SK-N-SH (cell line): ENCODE measurements at regions not wholly inside any gene's neighbourhood (a gene's known extent, or its start where the extent isn't known, plus 50 kb on each side); places are given as distances from the start of the nearest gene placed in this dataset.

ENCODE experiments used
- CTCF ChIA-PET: fragments of 300-600, 350-600 bp; formaldehyde crosslinking; extraction: SDS; loops from one replicate; lab custom pipeline; 2021; lab: Yijun Ruan, JAX
- POLR2A ChIA-PET: fragments of 350-600 bp; sonication (Branson Sonifier 250); formaldehyde crosslinking; extraction: SDS; loops from one replicate; lab custom pipeline; 2020; ENCODE audit warnings: antibody characterized with exemption, inconsistent platforms; lab: Yijun Ruan, JAX
- DNase-seq: peaks from one replicate; pipeline ENCODE4 v3.0.0; 2012
- H2AFZ ChIP-seq: fragments of 200-600 bp; sonication (generic); 2 replicates; pipeline ENCODE4 v1.8.1; 2016; ENCODE audit warnings: antibody characterized with exemption, mild to moderate bottlenecking, low read depth
- H3F3A ChIP-seq: fragments of 200-600 bp; sonication (generic); replicated peaks from 2 replicates; pipeline ENCODE3; 2016; ENCODE audit warnings: antibody characterized with exemption, mild to moderate bottlenecking; ENCODE audit not compliant: insufficient read depth
- H3K27ac ChIP-seq, 2 experiments: fragments of 200-500 bp in 1 of 2; fragments of 200-600 bp in 1 of 2; sonication (Bioruptor generic) in 1 of 2; sonication (generic), shearing (Covaris generic) in 1 of 2; 2 replicates each; pipeline versions ENCODE4 v1.5.1 to v1.6.1; 2014 to 2016; ENCODE audit warnings: low read depth in 2 of 2, inconsistent platforms in 1 of 2, low read length in 1 of 2, mild to moderate bottlenecking in 1 of 2, mixed read lengths in 1 of 2
- H3K27me3 ChIP-seq: fragments of 200-600 bp; sonication (generic), shearing (Covaris generic); 2 replicates; pipeline ENCODE4 v1.6.1; 2016; ENCODE audit warnings: mixed run types; ENCODE audit not compliant: insufficient read depth
- H3K36me3 ChIP-seq, 2 experiments: fragments of 200-500 bp in 1 of 2; fragments of 200-600 bp in 1 of 2; sonication (Bioruptor generic) in 1 of 2; sonication (generic) in 1 of 2; replicated peaks in 1 of 2; 2 replicates each; pipeline versions ENCODE3 to v1.5.1; 2014 to 2016; ENCODE audit warnings: low read length in 1 of 2, mild to moderate bottlenecking in 1 of 2; ENCODE audit not compliant: insufficient read depth in 2 of 2, control insufficient read depth in 1 of 2
- H3K4me1 ChIP-seq, 2 experiments: fragments of 200-500 bp in 1 of 2; fragments of 200-600 bp in 1 of 2; sonication (Bioruptor generic) in 1 of 2; sonication (generic), shearing (Covaris generic) in 1 of 2; 2 replicates each; pipeline versions ENCODE4 v1.5.1 to v1.6.1; 2014 to 2016; ENCODE audit warnings: low read depth in 1 of 2, low read length in 1 of 2, mixed run types in 1 of 2; ENCODE audit not compliant: insufficient read depth in 2 of 2, control insufficient read depth in 1 of 2
- H3K4me2 ChIP-seq: fragments of 200-600 bp; sonication (generic), shearing (Covaris generic); 2 replicates; pipeline ENCODE4 v1.6.1; 2017; ENCODE audit warnings: mixed run types
- H3K4me3 ChIP-seq, 2 experiments: fragments of 200-500 bp in 1 of 2; fragments of 200-600 bp in 1 of 2; sonication (Bioruptor generic) in 1 of 2; sonication (generic), shearing (Covaris generic) in 1 of 2; 2 replicates each; pipeline versions ENCODE4 v1.5.1 to v1.8.1; 2014 to 2016; ENCODE audit warnings: low read depth in 2 of 2, inconsistent platforms in 1 of 2, low read length in 1 of 2, mild to moderate bottlenecking in 1 of 2, mixed read lengths in 1 of 2, moderate library complexity in 1 of 2
- H3K79me2 ChIP-seq: fragments of 200-600 bp; sonication (generic); 2 replicates; pipeline ENCODE4 v1.8.1; 2017; ENCODE audit warnings: mild to moderate bottlenecking; ENCODE audit not compliant: insufficient read depth
- H3K9ac ChIP-seq: fragments of 200-600 bp; sonication (generic); 2 replicates; pipeline ENCODE4 v1.6.1; 2017; ENCODE audit warnings: mixed run types
- H3K9me2 ChIP-seq: fragments of 200-600 bp; sonication (generic); 2 replicates; pipeline ENCODE4 v1.6.1; 2017; ENCODE audit warnings: mixed run types
- H3K9me3 ChIP-seq: fragments of 200-600 bp; sonication (generic); 2 replicates; pipeline ENCODE4 v1.6.1; 2017; ENCODE audit warnings: mixed run types, mild to moderate bottlenecking, moderate library complexity
- H4K20me1 ChIP-seq: fragments of 200-600 bp; sonication (generic); 2 replicates; pipeline ENCODE4 v1.6.1; 2017; ENCODE audit warnings: mild to moderate bottlenecking, mixed run types; ENCODE audit not compliant: insufficient read depth
- EP300 ChIP-seq, 2 experiments: IDR thresholded peaks; 2 replicates each; pipeline versions ENCODE4 v1.4.0 to v1.6.1; 2012; ENCODE audit warnings: borderline replicate concordance in 1 of 2, low read depth in 1 of 2, low read length in 1 of 2
- FOSL2 ChIP-seq: IDR thresholded peaks from 2 replicates; pipeline ENCODE4 v1.4.0; 2012; ENCODE audit warnings: low read depth, mild to moderate bottlenecking, moderate library complexity, borderline replicate concordance
- FOXJ3 ChIP-seq: sonication (generic); formaldehyde crosslinking; IDR thresholded peaks from 2 replicates; pipeline ENCODE4 v1.5.1; 2020; ENCODE audit warnings: mild to moderate bottlenecking, missing genetic modification reagents
- GABPA ChIP-seq: IDR thresholded peaks from 2 replicates; pipeline ENCODE4 v1.4.0; 2012; ENCODE audit warnings: low read depth, mild to moderate bottlenecking
- GATA2 ChIP-seq: sonication (generic); formaldehyde crosslinking; IDR thresholded peaks from 2 replicates; pipeline ENCODE4 v1.5.0; 2020; ENCODE audit warnings: mild to moderate bottlenecking, missing genetic modification reagents
- IRF3 ChIP-seq: fragments of 150-350 bp; IDR thresholded peaks from 2 replicates; pipeline ENCODE4 v1.6.1; 2016; ENCODE audit warnings: mild to moderate bottlenecking, low read depth, low read length
- JUND ChIP-seq: IDR thresholded peaks from 2 replicates; pipeline ENCODE4 v1.4.0; 2012
- MAX ChIP-seq: IDR thresholded peaks from 2 replicates; pipeline ENCODE4 v1.4.0; 2012; ENCODE audit warnings: low read depth
- NFIC ChIP-seq: IDR thresholded peaks from 2 replicates; pipeline ENCODE4 v1.4.0; 2012; ENCODE audit warnings: borderline replicate concordance
- NRF1 ChIP-seq: IDR thresholded peaks from 2 replicates; pipeline ENCODE4 v1.6.1; 2012; ENCODE audit warnings: low read depth, mild to moderate bottlenecking, low read length
- POLR2AphosphoS5 ChIP-seq: IDR thresholded peaks from 2 replicates; pipeline ENCODE4 v1.6.1; 2012; ENCODE audit warnings: low read depth, low read length
- RAD21 ChIP-seq: IDR thresholded peaks from 2 replicates; pipeline ENCODE4 v1.6.1; 2012; ENCODE audit warnings: mild to moderate bottlenecking, low read length
- SIN3A ChIP-seq: IDR thresholded peaks from 2 replicates; pipeline ENCODE4 v1.6.1; 2012; ENCODE audit warnings: low read depth, mild to moderate bottlenecking, low read length, moderate library complexity, borderline replicate concordance
- TAF1 ChIP-seq: IDR thresholded peaks from 2 replicates; pipeline ENCODE4 v1.6.1; 2012; ENCODE audit warnings: low read depth, mild to moderate bottlenecking, low read length, moderate library complexity, borderline replicate concordance
- TEAD4 ChIP-seq: IDR thresholded peaks from 2 replicates; pipeline ENCODE4 v1.4.0; 2012; ENCODE audit warnings: mild to moderate bottlenecking, borderline replicate concordance; ENCODE audit not compliant: insufficient read depth
- USF1 ChIP-seq: IDR thresholded peaks from 2 replicates; pipeline ENCODE4 v1.4.0; 2012; ENCODE audit warnings: low read depth, borderline replicate concordance
- WGBS: methylation state at CpG from one replicate; pipeline ENCODE4 v1.1.6; 2017; ENCODE audit warnings: low lambda C conversion rate; 5-methylcytosine and 5-hydroxymethylcytosine counted together
- TF ChIP-seq, protein P1 (sequence below): fragments of 200-600 bp; sonication (generic); IDR thresholded peaks from 2 replicates; pipeline ENCODE4 v1.6.1; 2017; ENCODE audit warnings: antibody characterized with exemption, mild to moderate bottlenecking, moderate library complexity
- TF ChIP-seq, protein P2 (sequence below): IDR thresholded peaks from 2 replicates; pipeline ENCODE4 v1.4.0; 2012; ENCODE audit warnings: low read depth, borderline replicate concordance

GRCh38 chr4:59455751-59456150 lies 1744.4 kb upstream of the ADGRL3 start:
- no peaks in the 10 kb centered on the region for H3K79me2 ChIP-seq
- no peak for DNase-seq
- H3K9ac ChIP-seq, result no peak overlapping the region
- TF ChIP-seq USF1, result no peak
- no peak for TF ChIP-seq SIN3A
- TF ChIP-seq GABPA, result no peak
- no peak for TF ChIP-seq FOXJ3 (CRISPR knock-in tag)
- no peak for TF ChIP-seq TEAD4
- no peaks in the 10 kb centered on the region for H3K36me3 ChIP-seq
- H3K27ac ChIP-seq, result no peak overlapping the region
- H3K4me1 ChIP-seq, result no peaks in the 10 kb centered on the region
- H2AFZ ChIP-seq, result no peak overlapping the region
- ChIA-PET CTCF (no interaction called here), POLR2A (no interaction called here)
- no peaks in the 10 kb centered on the region for H3F3A ChIP-seq
- H3K27me3 ChIP-seq, result no peaks in the 10 kb centered on the region
- no peak overlapping the region for H3K4me2 ChIP-seq
- H3K9me2 ChIP-seq, result no peaks in the 10 kb centered on the region
- no peaks in the 10 kb centered on the region for H3K9me3 ChIP-seq
- H3K4me3 ChIP-seq, result no peak overlapping the region
- no peaks in the 10 kb centered on the region for H4K20me1 ChIP-seq

- no peak for DNase-seq
- 20% methylated on average over 4 of the region's 4 CpGs for WGBS
- ChIA-PET POLR2A (no interaction called here), CTCF (interaction anchor here (0.6 kb wide), 1 partner anchor 24 kb away, joined by 4 read pairs; no protein-coding TSS in a partner anchor)
- Histone ChIP-seq H3K4me3 (no peak overlapping the region), H2AFZ (no peak overlapping the region), H3F3A (no peaks in the 10 kb centered on the region), H3K36me3 (no peaks in the 10 kb centered on the region), H3K9ac (no peak overlapping the region), H3K27me3 (no peaks in the 10 kb centered on the region), H3K27ac (no peak overlapping the region), H3K9me3 (no peaks in the 10 kb centered on the region), H3K4me2 (no peak overlapping the region), H3K79me2 (no peaks in the 10 kb centered on the region), H4K20me1 (no peaks in the 10 kb centered on the region), H3K4me1 (no peaks in the 10 kb centered on the region), H3K9me2 (no peaks in the 10 kb centered on the region)
- TF ChIP-seq JUND, result no peak
These were observed 1742.5 kb upstream of the ADGRL3 start for GRCh38 chr4:59457576-59457975.

DNA sequence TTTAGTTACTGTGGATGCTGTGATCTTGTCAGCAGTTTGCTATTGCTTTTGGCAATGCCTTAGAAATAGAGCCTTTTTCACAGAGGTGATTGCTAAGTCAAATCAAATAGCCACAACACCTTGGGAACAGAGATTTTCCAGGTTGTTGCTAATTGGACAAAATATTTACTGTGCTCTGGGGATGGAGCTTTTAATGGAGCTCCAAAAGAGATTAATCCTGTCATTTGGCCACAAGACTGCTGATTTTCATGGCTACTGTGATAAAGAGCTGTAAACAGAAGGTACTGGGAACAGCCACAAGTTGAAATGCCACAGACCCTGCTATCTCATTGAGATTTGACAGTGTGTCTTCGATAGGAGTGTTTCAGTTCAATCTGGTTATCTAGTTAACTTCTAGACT lies 1715.2 kb upstream of the ADGRL3 start:
- peak; percentile 20 for DNase-seq
- H3K4me1 ChIP-seq, result no peaks in the 10 kb centered on the region
- no peaks in the 10 kb centered on the region for H4K20me1 ChIP-seq
- WGBS, result 9% methylated on average over 1 of the region's 1 CpG
- no peaks in the 10 kb centered on the region for H3K36me3 ChIP-seq
- peaks cover 3% of the 10 kb centered on the region; the same call in 1 of the 2 replicates for H3K9me3 ChIP-seq
- H2AFZ ChIP-seq, result no peak overlapping the region
- H3K27ac ChIP-seq, result no peak overlapping the region; a peak in 1 of 4 replicates
- H3K4me2 ChIP-seq, result no peak overlapping the region
- H3K27me3 ChIP-seq, result no peaks in the 10 kb centered on the region
- ChIA-PET CTCF (no interaction called here), POLR2A (no interaction called here)
- H3F3A ChIP-seq, result no peaks in the 10 kb centered on the region
- no peaks in the 10 kb centered on the region for H3K79me2 ChIP-seq
- H3K4me3 ChIP-seq, result no peak overlapping the region
- H3K9me2 ChIP-seq, result no peaks in the 10 kb centered on the region
- H3K9ac ChIP-seq, result no peak overlapping the region
- TF ChIP-seq TAF1 (no peak), FOXJ3 (CRISPR knock-in tag) (peak; percentile 67; the same call in 1 of the 2 replicates), MAX (no peak), IRF3 (no peak), FOSL2 (no peak), NRF1 (no peak), NFIC (no peak), GATA2 (CRISPR knock-in tag) (peak; percentile 79), POLR2AphosphoS5 (no peak), EP300 (IDR thresholded peaks at IDR 0.05; ENCODE audit: borderline replicate concordance in 1 of 2, low read depth in 1 of 2, low read length in 1 of 2) (peak in 1 of 2 experiments; percentile 72; a peak in 2 of 4 replicates), RAD21 (no peak)
- TF ChIP-seq, protein P1, sequence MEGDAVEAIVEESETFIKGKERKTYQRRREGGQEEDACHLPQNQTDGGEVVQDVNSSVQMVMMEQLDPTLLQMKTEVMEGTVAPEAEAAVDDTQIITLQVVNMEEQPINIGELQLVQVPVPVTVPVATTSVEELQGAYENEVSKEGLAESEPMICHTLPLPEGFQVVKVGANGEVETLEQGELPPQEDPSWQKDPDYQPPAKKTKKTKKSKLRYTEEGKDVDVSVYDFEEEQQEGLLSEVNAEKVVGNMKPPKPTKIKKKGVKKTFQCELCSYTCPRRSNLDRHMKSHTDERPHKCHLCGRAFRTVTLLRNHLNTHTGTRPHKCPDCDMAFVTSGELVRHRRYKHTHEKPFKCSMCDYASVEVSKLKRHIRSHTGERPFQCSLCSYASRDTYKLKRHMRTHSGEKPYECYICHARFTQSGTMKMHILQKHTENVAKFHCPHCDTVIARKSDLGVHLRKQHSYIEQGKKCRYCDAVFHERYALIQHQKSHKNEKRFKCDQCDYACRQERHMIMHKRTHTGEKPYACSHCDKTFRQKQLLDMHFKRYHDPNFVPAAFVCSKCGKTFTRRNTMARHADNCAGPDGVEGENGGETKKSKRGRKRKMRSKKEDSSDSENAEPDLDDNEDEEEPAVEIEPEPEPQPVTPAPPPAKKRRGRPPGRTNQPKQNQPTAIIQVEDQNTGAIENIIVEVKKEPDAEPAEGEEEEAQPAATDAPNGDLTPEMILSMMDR, result no peak
- TF ChIP-seq, protein P2, sequence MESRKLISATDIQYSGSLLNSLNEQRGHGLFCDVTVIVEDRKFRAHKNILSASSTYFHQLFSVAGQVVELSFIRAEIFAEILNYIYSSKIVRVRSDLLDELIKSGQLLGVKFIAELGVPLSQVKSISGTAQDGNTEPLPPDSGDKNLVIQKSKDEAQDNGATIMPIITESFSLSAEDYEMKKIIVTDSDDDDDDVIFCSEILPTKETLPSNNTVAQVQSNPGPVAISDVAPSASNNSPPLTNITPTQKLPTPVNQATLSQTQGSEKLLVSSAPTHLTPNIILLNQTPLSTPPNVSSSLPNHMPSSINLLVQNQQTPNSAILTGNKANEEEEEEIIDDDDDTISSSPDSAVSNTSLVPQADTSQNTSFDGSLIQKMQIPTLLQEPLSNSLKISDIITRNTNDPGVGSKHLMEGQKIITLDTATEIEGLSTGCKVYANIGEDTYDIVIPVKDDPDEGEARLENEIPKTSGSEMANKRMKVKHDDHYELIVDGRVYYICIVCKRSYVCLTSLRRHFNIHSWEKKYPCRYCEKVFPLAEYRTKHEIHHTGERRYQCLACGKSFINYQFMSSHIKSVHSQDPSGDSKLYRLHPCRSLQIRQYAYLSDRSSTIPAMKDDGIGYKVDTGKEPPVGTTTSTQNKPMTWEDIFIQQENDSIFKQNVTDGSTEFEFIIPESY, result no peak
